Loucy (cell line): ENCODE measurements at regions not wholly inside any gene's neighbourhood (a gene's known extent, or its start where the extent isn't known, plus 50 kb on each side); places are given as distances from the start of the nearest gene placed in this dataset.

ENCODE experiments used
- EZH2phosphoT487 ChIP-seq: fragments of 200-600 bp; IDR thresholded peaks from 2 replicates; pipeline ENCODE4 v1.6.1; 2018; ENCODE audit warnings: antibody characterized with exemption, mild to moderate bottlenecking, moderate library complexity, borderline replicate concordance
- TF ChIP-seq, protein P1 (sequence below): fragments of 200-600 bp; sonication (generic); conservative IDR thresholded peaks from 2 replicates; pipeline ENCODE4 v1.5.1; 2014; ENCODE audit warnings: mild to moderate bottlenecking, antibody characterized with exemption, low read length

- TF ChIP-seq, protein P1, sequence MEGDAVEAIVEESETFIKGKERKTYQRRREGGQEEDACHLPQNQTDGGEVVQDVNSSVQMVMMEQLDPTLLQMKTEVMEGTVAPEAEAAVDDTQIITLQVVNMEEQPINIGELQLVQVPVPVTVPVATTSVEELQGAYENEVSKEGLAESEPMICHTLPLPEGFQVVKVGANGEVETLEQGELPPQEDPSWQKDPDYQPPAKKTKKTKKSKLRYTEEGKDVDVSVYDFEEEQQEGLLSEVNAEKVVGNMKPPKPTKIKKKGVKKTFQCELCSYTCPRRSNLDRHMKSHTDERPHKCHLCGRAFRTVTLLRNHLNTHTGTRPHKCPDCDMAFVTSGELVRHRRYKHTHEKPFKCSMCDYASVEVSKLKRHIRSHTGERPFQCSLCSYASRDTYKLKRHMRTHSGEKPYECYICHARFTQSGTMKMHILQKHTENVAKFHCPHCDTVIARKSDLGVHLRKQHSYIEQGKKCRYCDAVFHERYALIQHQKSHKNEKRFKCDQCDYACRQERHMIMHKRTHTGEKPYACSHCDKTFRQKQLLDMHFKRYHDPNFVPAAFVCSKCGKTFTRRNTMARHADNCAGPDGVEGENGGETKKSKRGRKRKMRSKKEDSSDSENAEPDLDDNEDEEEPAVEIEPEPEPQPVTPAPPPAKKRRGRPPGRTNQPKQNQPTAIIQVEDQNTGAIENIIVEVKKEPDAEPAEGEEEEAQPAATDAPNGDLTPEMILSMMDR = no peak
- TF ChIP-seq EZH2phosphoT487 = no peak
These were observed 112.9 kb upstream of the MBNL2 start for GRCh38 chr13:97109256-97109655.
